ENCODE measurements at regions not wholly inside any gene's neighbourhood (a gene's known extent, or its start where the extent isn't known, plus 50 kb on each side); places are given as distances from the start of the nearest gene placed in this dataset.

DNA sequence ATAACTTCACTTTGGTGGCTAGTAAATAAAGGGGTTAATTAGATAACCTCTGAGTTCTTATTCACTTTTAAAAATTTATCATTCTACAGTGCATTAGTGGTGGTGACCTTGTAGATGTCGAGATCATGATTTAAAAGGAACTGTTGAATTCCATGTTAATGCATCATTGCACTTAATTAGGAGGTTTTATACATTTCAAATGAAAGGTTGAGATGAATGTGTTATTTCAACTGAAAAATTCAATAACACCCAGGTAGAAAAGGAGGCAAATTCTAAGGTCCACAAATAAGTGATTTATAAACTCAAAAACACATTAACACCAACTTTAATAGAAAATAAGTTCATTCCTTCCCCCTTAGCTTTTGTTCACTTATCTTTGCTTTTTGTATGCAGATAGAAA, 58.3 kb upstream of the TMEM170B start:
- no peak for TF ChIP-seq ZNF366 (tag by site-specific recombination; conservative IDR thresholded peaks at IDR 0.05)
- TF ChIP-seq REST (tag by site-specific recombination; IDR thresholded peaks at IDR 0.05): no peak
- no peak for TF ChIP-seq ZNF530 (tag by site-specific recombination; IDR thresholded peaks at IDR 0.05; ENCODE audit: low read depth)
- no peak for TF ChIP-seq ZNF548 (tag by site-specific recombination; IDR thresholded peaks at IDR 0.05)
- TF ChIP-seq ZNF776 (tag by site-specific recombination; IDR thresholded peaks at IDR 0.05; ENCODE audit: borderline replicate concordance): no peak
- TF ChIP-seq ZSCAN30 (tag by site-specific recombination; IDR thresholded peaks at IDR 0.05): no peak
- TF ChIP-seq PRDM10 (tag by site-specific recombination; IDR thresholded peaks at IDR 0.05): no peak
- no peak for TF ChIP-seq ZNF202 (tag by site-specific recombination; IDR thresholded peaks at IDR 0.05; ENCODE audit: borderline replicate concordance)
- TF ChIP-seq, protein P1, sequence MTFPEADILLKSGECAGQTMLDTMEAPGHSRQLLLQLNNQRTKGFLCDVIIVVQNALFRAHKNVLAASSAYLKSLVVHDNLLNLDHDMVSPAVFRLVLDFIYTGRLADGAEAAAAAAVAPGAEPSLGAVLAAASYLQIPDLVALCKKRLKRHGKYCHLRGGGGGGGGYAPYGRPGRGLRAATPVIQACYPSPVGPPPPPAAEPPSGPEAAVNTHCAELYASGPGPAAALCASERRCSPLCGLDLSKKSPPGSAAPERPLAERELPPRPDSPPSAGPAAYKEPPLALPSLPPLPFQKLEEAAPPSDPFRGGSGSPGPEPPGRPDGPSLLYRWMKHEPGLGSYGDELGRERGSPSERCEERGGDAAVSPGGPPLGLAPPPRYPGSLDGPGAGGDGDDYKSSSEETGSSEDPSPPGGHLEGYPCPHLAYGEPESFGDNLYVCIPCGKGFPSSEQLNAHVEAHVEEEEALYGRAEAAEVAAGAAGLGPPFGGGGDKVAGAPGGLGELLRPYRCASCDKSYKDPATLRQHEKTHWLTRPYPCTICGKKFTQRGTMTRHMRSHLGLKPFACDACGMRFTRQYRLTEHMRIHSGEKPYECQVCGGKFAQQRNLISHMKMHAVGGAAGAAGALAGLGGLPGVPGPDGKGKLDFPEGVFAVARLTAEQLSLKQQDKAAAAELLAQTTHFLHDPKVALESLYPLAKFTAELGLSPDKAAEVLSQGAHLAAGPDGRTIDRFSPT (tag by site-specific recombination; IDR thresholded peaks at IDR 0.05): no peak
- TF ChIP-seq ZNF843 (tag by site-specific recombination; IDR thresholded peaks at IDR 0.05): no peak
- no peak for TF ChIP-seq ZNF214 (tag by site-specific recombination; IDR thresholded peaks at IDR 0.05; ENCODE audit: borderline replicate concordance)
- TF ChIP-seq ZNF514 (tag by site-specific recombination; IDR thresholded peaks at IDR 0.05): no peak
- no peak for TF ChIP-seq ZNF544 (tag by site-specific recombination; IDR thresholded peaks at IDR 0.05)
- TF ChIP-seq, protein P2, sequence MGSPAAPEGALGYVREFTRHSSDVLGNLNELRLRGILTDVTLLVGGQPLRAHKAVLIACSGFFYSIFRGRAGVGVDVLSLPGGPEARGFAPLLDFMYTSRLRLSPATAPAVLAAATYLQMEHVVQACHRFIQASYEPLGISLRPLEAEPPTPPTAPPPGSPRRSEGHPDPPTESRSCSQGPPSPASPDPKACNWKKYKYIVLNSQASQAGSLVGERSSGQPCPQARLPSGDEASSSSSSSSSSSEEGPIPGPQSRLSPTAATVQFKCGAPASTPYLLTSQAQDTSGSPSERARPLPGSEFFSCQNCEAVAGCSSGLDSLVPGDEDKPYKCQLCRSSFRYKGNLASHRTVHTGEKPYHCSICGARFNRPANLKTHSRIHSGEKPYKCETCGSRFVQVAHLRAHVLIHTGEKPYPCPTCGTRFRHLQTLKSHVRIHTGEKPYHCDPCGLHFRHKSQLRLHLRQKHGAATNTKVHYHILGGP (tag by site-specific recombination; IDR thresholded peaks at IDR 0.05): no peak
- no peaks in the 10 kb centered on the region for H3K4me1 ChIP-seq (ENCODE audit: control insufficient read depth, insufficient read depth, low read length)
- ChIA-PET POLR2A (no interaction called here), CTCF (interaction anchor here (0.7 to 3.7 kb wide), 2 partner anchors 17 to 307 kb away, joined by 3 to 18 read pairs; no protein-coding TSS in a partner anchor)
- H3K36me3 ChIP-seq (ENCODE audit: control insufficient read depth in 2 of 2, insufficient read depth in 1 of 2, low read length in 2 of 2): no peaks in the 10 kb centered on the region
- no peak overlapping the region for H3K4me3 ChIP-seq (ENCODE audit: low read depth, low read length)
- H3K27ac ChIP-seq (ENCODE audit: extremely low read depth, low read depth, low read length): no peak overlapping the region
- no peaks in the 10 kb centered on the region for H3K9me3 ChIP-seq (ENCODE audit: control insufficient read depth, insufficient read depth, low read depth, low read length)

- CTCF ChIA-PET: interaction anchor here (3.7 kb wide), 1 partner anchor 18 kb away, joined by 18 read pairs; no protein-coding TSS in a partner anchor
- Histone ChIP-seq H3K9me3 (ENCODE audit: control insufficient read depth, insufficient read depth, low read depth, low read length) (no peaks in the 10 kb centered on the region), H3K4me3 (ENCODE audit: low read depth, low read length) (no peak overlapping the region), H3K36me3 (ENCODE audit: control insufficient read depth in 2 of 2, insufficient read depth in 1 of 2, low read length in 2 of 2) (no peaks in the 10 kb centered on the region), H3K4me1 (ENCODE audit: control insufficient read depth, insufficient read depth, low read length) (no peaks in the 10 kb centered on the region), H3K27ac (ENCODE audit: extremely low read depth, low read depth, low read length) (no peak overlapping the region)
- TF ChIP-seq ZNF23 (tag by site-specific recombination; IDR thresholded peaks at IDR 0.05; ENCODE audit: borderline replicate concordance) (no peak), KLF16 (tag by site-specific recombination; IDR thresholded peaks at IDR 0.05) (no peak), ZNF626 (tag by site-specific recombination; IDR thresholded peaks at IDR 0.05) (no peak), FEZF1 (tag by site-specific recombination; IDR thresholded peaks at IDR 0.05) (no peak), SP2 (tag by site-specific recombination; IDR thresholded peaks at IDR 0.05) (no peak), ZNF341 (tag by site-specific recombination; IDR thresholded peaks at IDR 0.05; ENCODE audit: low read depth) (no peak)
- TF ChIP-seq, protein P3, sequence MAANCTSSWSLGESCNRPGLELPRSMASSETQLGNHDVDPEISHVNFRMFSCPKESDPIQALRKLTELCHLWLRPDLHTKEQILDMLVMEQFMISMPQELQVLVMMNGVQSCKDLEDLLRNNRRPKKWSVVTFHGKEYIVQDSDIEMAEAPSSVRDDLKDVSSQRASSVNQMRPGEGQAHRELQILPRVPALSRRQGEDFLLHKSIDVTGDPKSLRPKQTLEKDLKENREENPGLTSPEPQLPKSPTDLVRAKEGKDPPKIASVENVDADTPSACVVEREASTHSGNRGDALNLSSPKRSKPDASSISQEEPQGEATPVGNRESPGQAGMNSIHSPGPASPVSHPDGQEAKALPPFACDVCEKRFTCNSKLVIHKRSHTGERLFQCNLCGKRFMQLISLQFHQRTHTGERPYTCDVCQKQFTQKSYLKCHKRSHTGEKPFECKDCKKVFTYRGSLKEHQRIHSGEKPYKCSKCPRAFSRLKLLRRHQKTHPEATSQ (tag by site-specific recombination; IDR thresholded peaks at IDR 0.05): no peak
- POLR2A ChIA-PET: no interaction called here
Measured at GRCh38 chr6:11478586-11478985, 59.0 kb upstream of the TMEM170B start.
